HG03378 (cell line): ENCODE measurements at regions not wholly inside any gene's neighbourhood (a gene's known extent, or its start where the extent isn't known, plus 50 kb on each side); places are given as distances from the start of the nearest gene placed in this dataset.
"Not testable (repeated sequence)": the region's sequence is repeated elsewhere in the genome, so short reads cannot be mapped to it uniquely, and the experiment has no call there.

Experiments used
- ATAC-seq: cut with Tn5 transposase; IDR thresholded peaks from one replicate; pipeline ENCODE4 v1.9.1; 2021; ENCODE audit warnings: mild to moderate bottlenecking, moderate library complexity; ENCODE audit not compliant: unreplicated experiment

GRCh38 chr10:109664554-109664953, 258.8 kb downstream of the XPNPEP1 start:
- ATAC-seq, result no peak

- ATAC-seq, result no peak
Measured at GRCh38 chr10:109663122-109663521, 260.2 kb downstream of the XPNPEP1 start.

GRCh38 chr10:109652612-109653011, 270.7 kb downstream of the XPNPEP1 start:
- not testable (repeated sequence) for ATAC-seq

GRCh38 chr10:109650228-109650627, 273.1 kb downstream of the XPNPEP1 start:
- ATAC-seq, result no peak

- ATAC-seq, result no peak
Measured at GRCh38 chr10:109647627-109648026, 275.7 kb downstream of the XPNPEP1 start.

- no peak for ATAC-seq
Measured at GRCh38 chr10:109633846-109634245, 289.5 kb downstream of the XPNPEP1 start.

- not testable (repeated sequence) for ATAC-seq
Measured at GRCh38 chr10:109633017-109633416, 290.3 kb downstream of the XPNPEP1 start.

GRCh38 chr10:109624939-109625338, 298.4 kb downstream of the XPNPEP1 start:
- no peak for ATAC-seq

- no peak for ATAC-seq
Measured at GRCh38 chr10:109622566-109622965, 300.7 kb downstream of the XPNPEP1 start.

GRCh38 chr10:109620396-109620795, 302.9 kb downstream of the XPNPEP1 start:
- no peak for ATAC-seq

- ATAC-seq, result no peak
Measured at GRCh38 chr10:109619914-109620313, 303.4 kb downstream of the XPNPEP1 start.

- ATAC-seq, result no peak
Measured at GRCh38 chr10:109618748-109619147, 304.6 kb downstream of the XPNPEP1 start.

GRCh38 chr10:109618301-109618700, 305.0 kb downstream of the XPNPEP1 start:
- ATAC-seq, result no peak

- no peak for ATAC-seq
Measured at GRCh38 chr10:109616359-109616980, 306.8 kb downstream of the XPNPEP1 start.

GRCh38 chr10:109595356-109595755, 328.0 kb downstream of the XPNPEP1 start:
- not testable (repeated sequence) for ATAC-seq

GRCh38 chr10:109593682-109594081, 329.6 kb downstream of the XPNPEP1 start:
- no peak for ATAC-seq

- no peak for ATAC-seq
Measured at GRCh38 chr10:109592391-109592790, 330.9 kb downstream of the XPNPEP1 start.

GRCh38 chr10:109591601-109592000, 331.7 kb downstream of the XPNPEP1 start:
- no peak for ATAC-seq

GRCh38 chr10:109588259-109588658, 335.1 kb downstream of the XPNPEP1 start:
- ATAC-seq, result no peak

- ATAC-seq, result no peak
Measured at GRCh38 chr10:109587366-109587765, 335.9 kb downstream of the XPNPEP1 start.

- no peak for ATAC-seq
Measured at GRCh38 chr10:109556399-109556798, 366.9 kb downstream of the XPNPEP1 start.

GRCh38 chr10:109542050-109542603, 381.2 kb downstream of the XPNPEP1 start:
- ATAC-seq, result not testable (repeated sequence)

GRCh38 chr10:109534193-109534592, 389.1 kb downstream of the XPNPEP1 start:
- no peak for ATAC-seq
